Astrocyte (in vitro differentiated cells and primary cell): ENCODE measurements at regions not wholly inside any gene's neighbourhood (a gene's known extent, or its start where the extent isn't known, plus 50 kb on each side); places are given as distances from the start of the nearest gene placed in this dataset.

Source experiments
- EZH2 ChIP-seq: IDR thresholded peaks from 2 replicates; pipeline ENCODE4 v1.6.1; 2012; ENCODE audit warnings: mild to moderate bottlenecking, low read length, inconsistent platforms; ENCODE audit not compliant: insufficient read depth
- TF ChIP-seq, protein P1 (sequence below): IDR thresholded peaks from 2 replicates; pipeline ENCODE4 v1.5.1; 2011; ENCODE audit warnings: low read depth, mild to moderate bottlenecking, inconsistent platforms, low read length, moderate library complexity; ENCODE audit not compliant: insufficient read depth

DNA sequence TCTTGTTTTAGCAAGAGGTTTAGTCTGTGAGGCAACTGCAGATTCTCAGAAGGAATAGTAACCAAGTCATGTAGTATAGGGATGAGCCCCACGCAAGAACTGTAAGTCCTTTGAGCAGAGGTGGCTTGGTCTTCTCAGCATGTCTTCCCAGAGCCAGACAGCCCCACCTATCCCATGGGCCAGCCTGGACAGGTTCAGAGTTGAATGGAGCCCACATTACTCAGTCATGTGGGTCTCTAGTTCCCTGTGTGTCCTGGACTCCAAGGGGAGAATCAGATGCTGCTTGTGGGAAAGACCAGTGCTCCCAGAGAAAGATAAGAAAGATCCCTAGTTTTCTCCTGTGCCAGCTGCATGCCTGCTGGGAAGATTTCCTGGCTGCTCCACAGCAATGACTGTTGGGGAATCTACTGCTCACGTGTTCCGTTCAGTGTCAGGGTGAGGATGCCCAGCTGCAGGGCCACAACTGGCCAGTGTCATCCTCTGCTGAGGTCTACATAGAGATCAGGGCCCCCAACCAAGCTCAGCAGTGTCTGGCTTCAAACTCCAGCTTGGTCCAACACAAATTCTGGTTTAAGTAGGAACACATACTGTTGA lies 66.9 kb upstream of the UNC5B start:
- TF ChIP-seq, protein P1, sequence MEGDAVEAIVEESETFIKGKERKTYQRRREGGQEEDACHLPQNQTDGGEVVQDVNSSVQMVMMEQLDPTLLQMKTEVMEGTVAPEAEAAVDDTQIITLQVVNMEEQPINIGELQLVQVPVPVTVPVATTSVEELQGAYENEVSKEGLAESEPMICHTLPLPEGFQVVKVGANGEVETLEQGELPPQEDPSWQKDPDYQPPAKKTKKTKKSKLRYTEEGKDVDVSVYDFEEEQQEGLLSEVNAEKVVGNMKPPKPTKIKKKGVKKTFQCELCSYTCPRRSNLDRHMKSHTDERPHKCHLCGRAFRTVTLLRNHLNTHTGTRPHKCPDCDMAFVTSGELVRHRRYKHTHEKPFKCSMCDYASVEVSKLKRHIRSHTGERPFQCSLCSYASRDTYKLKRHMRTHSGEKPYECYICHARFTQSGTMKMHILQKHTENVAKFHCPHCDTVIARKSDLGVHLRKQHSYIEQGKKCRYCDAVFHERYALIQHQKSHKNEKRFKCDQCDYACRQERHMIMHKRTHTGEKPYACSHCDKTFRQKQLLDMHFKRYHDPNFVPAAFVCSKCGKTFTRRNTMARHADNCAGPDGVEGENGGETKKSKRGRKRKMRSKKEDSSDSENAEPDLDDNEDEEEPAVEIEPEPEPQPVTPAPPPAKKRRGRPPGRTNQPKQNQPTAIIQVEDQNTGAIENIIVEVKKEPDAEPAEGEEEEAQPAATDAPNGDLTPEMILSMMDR = no peak
- no peak for TF ChIP-seq EZH2
